Spleen (tissue), 11 donors: ENCODE measurements at regions not wholly inside any gene's neighbourhood (a gene's known extent, or its start where the extent isn't known, plus 50 kb on each side); places are given as distances from the start of the nearest gene placed in this dataset.

ENCODE experiments used
- DNase-seq: peaks from one replicate; pipeline ENCODE4 v3.0.0-alpha.2; 2020
- H3K27ac ChIP-seq, 8 donors: fragments of 200-600 bp; sonication (generic) in 7 of 8; 1 replicate in 4 of 8; 2 replicates in 4 of 8; pipeline versions ENCODE4 v1.5.0 to v1.8.0; 2016 to 2021; ENCODE audit warnings: inconsistent platforms in 4 of 8, mild to moderate bottlenecking in 4 of 8, moderate library complexity in 1 of 8
- H3K27me3 ChIP-seq, 7 donors: fragments of 200-600 bp; sonication (generic) in 6 of 7; replicated peaks in 1 of 7; 1 replicate in 4 of 7; 2 replicates in 3 of 7; pipeline versions ENCODE4 v1.5.0 to v1.8.0; 2016 to 2021; ENCODE audit warnings: inconsistent platforms in 3 of 7, mild to moderate bottlenecking in 1 of 7
- H3K36me3 ChIP-seq, 6 donors: fragments of 200-600 bp; sonication (generic) in 5 of 6; 1 replicate in 4 of 6; 2 replicates in 2 of 6; pipeline versions ENCODE4 v1.5.0 to v1.8.0; 2016 to 2021; ENCODE audit warnings: inconsistent platforms in 2 of 6
- H3K4me1 ChIP-seq, 6 donors: fragments of 200-600 bp; sonication (generic) in 5 of 6; 1 replicate in 3 of 6; 2 replicates in 3 of 6; pipeline versions ENCODE4 v1.5.0 to v1.8.0; 2016 to 2021; ENCODE audit warnings: inconsistent platforms in 3 of 6
- H3K4me3 ChIP-seq, 8 donors: fragments of 200-600 bp; sonication (generic) in 7 of 8; 1 replicate in 4 of 8; 2 replicates in 4 of 8; pipeline versions ENCODE4 v1.5.0 to v1.8.0; 2016 to 2021; ENCODE audit warnings: inconsistent platforms in 4 of 8, mild to moderate bottlenecking in 4 of 8, moderate library complexity in 2 of 8
- H3K9me3 ChIP-seq, 8 donors: fragments of 200-600 bp; sonication (generic) in 7 of 8; 1 replicate in 4 of 8; 2 replicates in 4 of 8; pipeline versions ENCODE4 v1.5.0 to v1.8.0; 2016 to 2021; ENCODE audit warnings: inconsistent platforms in 4 of 8
- POLR2A ChIP-seq, 3 donors: fragments of 450-650 bp; IDR thresholded peaks; one replicate each; pipeline ENCODE4 v1.5.1; 2017; ENCODE audit warnings: antibody characterized with exemption in 3 of 3, mild to moderate bottlenecking in 1 of 3
- POLR2AphosphoS5 ChIP-seq, 3 donors: sonication (generic); formaldehyde crosslinking; IDR thresholded peaks; one replicate each; pipeline ENCODE4 v1.5.1; 2017; ENCODE audit warnings: antibody characterized with exemption in 3 of 3
- WGBS, 5 donors: extraction: QIAGEN DNeasy Blood & Tissue Kit in 3 of 5; methylation state at CpG; one replicate each; pipeline versions ENCODE4 v1.1.5 to v1.1.7; 2013 to 2018; 5-methylcytosine and 5-hydroxymethylcytosine counted together
- intact Hi-C: fragments of 100-400 bp; cut with DNase I; formaldehyde crosslinking; loops from one replicate; pipeline ENCODE4 v1.15.0; 2023; ENCODE audit warnings: low total_unique reads
- TF ChIP-seq, protein P1 (sequence below), 11 experiments: fragments of 200-600 bp in 7 of 11; fragments of 450-650 bp in 4 of 11; sonication (generic) in 4 of 11; IDR thresholded peaks in 8 of 11; conservative IDR thresholded peaks in 3 of 11; 1 replicate in 7 of 11; 2 replicates in 4 of 11; pipeline versions ENCODE4 v1.4.0 to v1.8.0; 2016 to 2021; ENCODE audit warnings: antibody characterized with exemption in 11 of 11, inconsistent platforms in 4 of 11, mild to moderate bottlenecking in 1 of 11
- donor health status: healthy with polysubstance abuse.
- donor health status: DM: no; HTN: no; CAD: no; lungs with moderate emphysema.
- donor health status: DM: no; HTN: no; CAD: no.
- donor health status: Bipolar disorder and iron deficiency.
- donor health status: healthy.
- donor health status: DM: no; HTN: no; CAD: no.
- donor health status: DM: yes; HTN: yes; CAD: no.

DNA sequence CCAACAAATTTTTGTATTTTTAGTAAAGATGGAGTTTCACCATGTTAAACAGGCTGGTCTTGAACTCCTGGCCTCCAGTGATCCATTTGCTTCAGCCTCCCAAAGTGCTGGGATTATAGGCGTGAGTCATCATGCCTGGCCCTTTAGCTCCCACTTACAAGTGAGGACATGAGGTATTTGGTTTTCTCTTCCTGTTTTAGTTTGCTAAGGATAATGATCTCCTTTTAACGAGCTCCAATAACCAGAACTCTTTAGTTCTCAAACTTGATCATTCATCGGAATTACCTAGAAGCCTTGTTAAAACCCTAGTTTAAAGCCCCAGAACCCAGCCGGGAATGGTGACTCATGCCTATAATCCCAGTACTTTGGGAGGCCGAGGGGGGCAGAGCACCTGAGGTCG is 481.4 kb downstream of the TYW1 start:
- no peaks in the 10 kb centered on the region for H3K9me3 ChIP-seq
- H3K27me3 ChIP-seq, result peaks cover 0 to 7% (median 0%) of the 10 kb centered on the region in 7 donors
- H3K4me3 ChIP-seq, result no peak overlapping the region
- H3K27ac ChIP-seq, result no peak overlapping the region
- no peaks in the 10 kb centered on the region for H3K36me3 ChIP-seq
- no peak for DNase-seq
- no peaks in the 10 kb centered on the region for H3K4me1 ChIP-seq
- intact Hi-C loops, result no loop called here
- WGBS, 5 donors, result 75 to 85% (median 80%) methylated on average over 6 of the region's 6 CpGs
- no peak for TF ChIP-seq POLR2AphosphoS5 (IDR thresholded peaks at IDR 0.05)
- TF ChIP-seq, protein P1, sequence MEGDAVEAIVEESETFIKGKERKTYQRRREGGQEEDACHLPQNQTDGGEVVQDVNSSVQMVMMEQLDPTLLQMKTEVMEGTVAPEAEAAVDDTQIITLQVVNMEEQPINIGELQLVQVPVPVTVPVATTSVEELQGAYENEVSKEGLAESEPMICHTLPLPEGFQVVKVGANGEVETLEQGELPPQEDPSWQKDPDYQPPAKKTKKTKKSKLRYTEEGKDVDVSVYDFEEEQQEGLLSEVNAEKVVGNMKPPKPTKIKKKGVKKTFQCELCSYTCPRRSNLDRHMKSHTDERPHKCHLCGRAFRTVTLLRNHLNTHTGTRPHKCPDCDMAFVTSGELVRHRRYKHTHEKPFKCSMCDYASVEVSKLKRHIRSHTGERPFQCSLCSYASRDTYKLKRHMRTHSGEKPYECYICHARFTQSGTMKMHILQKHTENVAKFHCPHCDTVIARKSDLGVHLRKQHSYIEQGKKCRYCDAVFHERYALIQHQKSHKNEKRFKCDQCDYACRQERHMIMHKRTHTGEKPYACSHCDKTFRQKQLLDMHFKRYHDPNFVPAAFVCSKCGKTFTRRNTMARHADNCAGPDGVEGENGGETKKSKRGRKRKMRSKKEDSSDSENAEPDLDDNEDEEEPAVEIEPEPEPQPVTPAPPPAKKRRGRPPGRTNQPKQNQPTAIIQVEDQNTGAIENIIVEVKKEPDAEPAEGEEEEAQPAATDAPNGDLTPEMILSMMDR (IDR thresholded peaks at IDR 0.05 in 8 of 11, conservative IDR thresholded peaks at IDR 0.05 in 3 of 11), result no peak
- no peak for TF ChIP-seq POLR2A (IDR thresholded peaks at IDR 0.05)

DNA sequence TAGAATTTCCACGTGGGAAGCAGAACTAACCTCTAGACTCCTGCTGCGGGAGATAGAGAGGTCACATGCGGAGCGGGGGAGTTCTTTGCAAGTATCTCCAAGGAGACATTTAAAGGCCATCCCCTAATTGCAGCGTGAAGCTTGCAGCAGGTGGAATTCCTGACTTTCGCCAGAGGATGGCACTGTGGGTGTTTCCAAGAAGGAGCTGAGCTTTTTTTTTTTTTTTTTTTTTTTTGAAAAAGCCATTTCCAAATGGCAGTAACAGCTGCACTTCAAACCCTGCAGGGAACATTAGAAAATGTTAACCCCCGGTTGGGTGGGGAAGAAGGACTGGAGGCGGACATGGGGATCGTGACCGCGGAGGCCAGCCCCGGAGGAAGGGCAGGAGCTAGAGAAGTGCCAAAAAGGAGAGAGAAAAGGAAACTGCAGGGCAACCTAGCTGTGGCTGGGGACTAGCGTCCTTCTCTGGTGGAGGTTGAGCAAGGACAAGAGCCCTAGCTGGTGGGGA is 487.7 kb downstream of the TYW1 start:
- no peaks in the 10 kb centered on the region for H3K9me3 ChIP-seq
- 1 to 5% (median 2%) methylated on average over 13 of the region's 13 CpGs for WGBS, 5 donors
- H3K36me3 ChIP-seq, result no peaks in the 10 kb centered on the region
- TF ChIP-seq POLR2A (IDR thresholded peaks at IDR 0.05) (no peak), POLR2AphosphoS5 (IDR thresholded peaks at IDR 0.05) (peak in 1 of 3 donors; percentile 39)
- TF ChIP-seq, protein P1 (IDR thresholded peaks at IDR 0.05 in 8 of 11, conservative IDR thresholded peaks at IDR 0.05 in 3 of 11), result peak; percentile 13 to 75 (median 61)
- intact Hi-C loops, result no loop called here
- no peak for DNase-seq
- H3K27ac ChIP-seq, result no peak overlapping the region
- H3K4me1 ChIP-seq, result peaks cover 0 to 15% (median 6%) of the 10 kb centered on the region in 6 donors
- peak overlapping the region in 3 of 8 donors; percentile 13 to 33 (median 22) for H3K4me3 ChIP-seq
- H3K27me3 ChIP-seq, result peaks cover 0 to 3% (median 0%) of the 10 kb centered on the region in 7 donors

DNA sequence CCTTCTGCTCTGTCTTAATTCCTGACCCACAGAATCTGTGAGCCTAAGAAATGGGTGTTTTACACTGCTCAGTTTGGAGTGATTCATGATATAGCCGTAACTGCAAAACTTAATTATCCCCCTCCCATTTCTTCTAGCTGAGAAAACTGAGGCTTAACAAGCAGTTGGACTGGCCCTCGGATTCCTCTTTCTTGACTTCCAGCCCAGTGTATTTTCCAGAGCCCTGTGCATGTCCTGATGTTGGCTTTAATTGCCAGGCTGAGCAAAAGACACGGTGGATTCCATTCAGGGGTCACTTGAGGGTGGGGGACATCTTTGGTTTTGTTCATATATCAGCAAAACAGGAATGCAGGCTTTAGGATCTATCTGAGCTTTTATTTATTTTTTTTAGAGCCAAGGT is 489.8 kb downstream of the TYW1 start:
- H3K4me3 ChIP-seq, result no peak overlapping the region
- peaks cover 0 to 6% (median 2%) of the 10 kb centered on the region in 8 donors for H3K9me3 ChIP-seq
- TF ChIP-seq POLR2AphosphoS5 (IDR thresholded peaks at IDR 0.05), result no peak
- H3K36me3 ChIP-seq, result no peaks in the 10 kb centered on the region
- DNase-seq, result no peak
- H3K27ac ChIP-seq, result no peak overlapping the region
- WGBS, 5 donors, result 71 to 87% (median 79%) methylated on average over 3 of the region's 3 CpGs
- H3K27me3 ChIP-seq, result no peaks in the 10 kb centered on the region
- peaks cover 0 to 15% (median 6%) of the 10 kb centered on the region in 6 donors for H3K4me1 ChIP-seq
- intact Hi-C loops, result no loop called here

DNA sequence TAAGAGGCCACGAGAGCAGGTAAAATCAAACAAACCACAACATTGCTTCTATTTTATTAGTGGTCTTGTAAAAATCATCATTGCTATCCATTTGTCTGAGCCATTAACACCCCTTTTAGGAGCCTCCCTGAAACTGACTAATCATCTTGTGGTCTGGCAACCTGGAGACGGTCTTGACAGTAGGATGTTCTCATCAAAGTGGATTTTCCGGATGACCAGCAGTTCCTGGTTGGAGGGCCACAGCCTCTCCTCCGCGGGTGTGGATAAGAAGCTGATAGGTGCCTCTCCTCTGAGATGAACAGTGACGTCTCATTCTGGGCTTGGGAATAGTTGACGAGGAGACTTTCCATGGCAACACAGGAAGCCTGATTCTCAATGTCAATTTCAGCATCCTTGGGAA is 490.7 kb downstream of the TYW1 start:
- Histone ChIP-seq H3K4me3 (no peak overlapping the region), H3K4me1 (peaks cover 0 to 15% (median 6%) of the 10 kb centered on the region in 6 donors), H3K36me3 (no peaks in the 10 kb centered on the region), H3K9me3 (peaks cover 0 to 11% (median 8%) of the 10 kb centered on the region in 8 donors), H3K27me3 (no peaks in the 10 kb centered on the region), H3K27ac (no peak overlapping the region)
- no peak for DNase-seq
- WGBS, 5 donors, result 70 to 83% (median 72%) methylated on average over 7 of the region's 7 CpGs
- intact Hi-C loops, result no loop called here
- TF ChIP-seq POLR2A (IDR thresholded peaks at IDR 0.05), result no peak
- TF ChIP-seq, protein P1 (IDR thresholded peaks at IDR 0.05 in 8 of 11, conservative IDR thresholded peaks at IDR 0.05 in 3 of 11), result no peak

DNA sequence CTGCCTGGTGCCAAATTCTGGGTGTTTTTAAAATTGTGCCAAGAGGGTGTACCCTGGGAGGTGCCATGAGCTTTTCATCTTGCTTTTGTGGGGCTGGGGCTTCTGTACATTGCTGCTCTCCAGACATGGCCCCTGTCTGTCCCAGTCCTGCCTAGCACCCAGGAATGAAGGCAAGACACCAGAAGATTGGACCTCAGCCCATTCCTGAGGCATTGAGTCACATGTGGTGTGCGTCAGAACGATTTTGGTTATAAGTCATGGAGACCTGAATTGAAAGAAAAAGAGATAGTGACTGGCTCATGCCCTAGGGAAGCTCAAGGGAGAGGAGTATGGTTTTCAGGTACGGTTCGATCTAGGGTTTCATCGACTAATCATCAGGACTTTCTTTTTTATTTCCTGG is 493.2 kb downstream of the TYW1 start:
- intact Hi-C loops, result no loop called here
- no peak for DNase-seq
- Histone ChIP-seq H3K9me3 (peaks cover 0 to 11% (median 8%) of the 10 kb centered on the region in 8 donors), H3K4me3 (no peak overlapping the region), H3K27ac (no peak overlapping the region), H3K36me3 (no peaks in the 10 kb centered on the region), H3K4me1 (peaks cover 0 to 4% (median 0%) of the 10 kb centered on the region in 6 donors), H3K27me3 (no peaks in the 10 kb centered on the region)
- TF ChIP-seq POLR2A (IDR thresholded peaks at IDR 0.05) (no peak), POLR2AphosphoS5 (IDR thresholded peaks at IDR 0.05) (no peak)
- TF ChIP-seq, protein P1 (IDR thresholded peaks at IDR 0.05 in 8 of 11, conservative IDR thresholded peaks at IDR 0.05 in 3 of 11), result no peak
- WGBS, 5 donors, result 88 to 97% (median 95%) methylated on average over 5 of the region's 5 CpGs
